ENCODE measurements at regions not wholly inside any gene's neighbourhood (a gene's known extent, or its start where the extent isn't known, plus 50 kb on each side); places are given as distances from the start of the nearest gene placed in this dataset.
"Not testable (repeated sequence)": the region's sequence is repeated elsewhere in the genome, so short reads cannot be mapped to it uniquely, and the experiment has no call there.

DNA sequence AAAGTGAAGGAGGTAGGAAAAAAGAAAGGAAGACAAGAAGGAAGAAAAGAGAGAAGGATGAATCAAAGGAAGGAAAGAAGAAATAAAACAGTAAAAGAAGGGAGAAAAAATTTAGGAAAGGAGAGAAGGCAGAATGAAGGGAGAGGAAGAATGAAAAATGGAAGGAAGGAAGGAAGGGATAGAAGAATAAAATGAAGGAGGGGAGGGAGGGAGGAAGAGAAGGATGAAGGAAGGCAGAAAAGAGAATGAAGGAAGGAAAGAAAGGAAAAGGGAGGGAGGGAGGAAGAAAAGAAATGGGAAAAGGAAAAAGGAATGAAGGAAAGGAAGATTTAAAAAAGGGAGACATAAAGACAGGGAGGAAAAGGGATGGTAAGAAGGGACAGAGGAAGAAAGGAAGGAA is 393.7 kb upstream of the GRM7 start:
- ATAC-seq (no peak), DNase-seq (no peak)
- H3K4me3 ChIP-seq: no peak overlapping the region
- intact Hi-C loops (cut with DNase I): no loop called here
- no peaks in the 10 kb centered on the region for H3K9me3 ChIP-seq
- TF ChIP-seq, protein P1, sequence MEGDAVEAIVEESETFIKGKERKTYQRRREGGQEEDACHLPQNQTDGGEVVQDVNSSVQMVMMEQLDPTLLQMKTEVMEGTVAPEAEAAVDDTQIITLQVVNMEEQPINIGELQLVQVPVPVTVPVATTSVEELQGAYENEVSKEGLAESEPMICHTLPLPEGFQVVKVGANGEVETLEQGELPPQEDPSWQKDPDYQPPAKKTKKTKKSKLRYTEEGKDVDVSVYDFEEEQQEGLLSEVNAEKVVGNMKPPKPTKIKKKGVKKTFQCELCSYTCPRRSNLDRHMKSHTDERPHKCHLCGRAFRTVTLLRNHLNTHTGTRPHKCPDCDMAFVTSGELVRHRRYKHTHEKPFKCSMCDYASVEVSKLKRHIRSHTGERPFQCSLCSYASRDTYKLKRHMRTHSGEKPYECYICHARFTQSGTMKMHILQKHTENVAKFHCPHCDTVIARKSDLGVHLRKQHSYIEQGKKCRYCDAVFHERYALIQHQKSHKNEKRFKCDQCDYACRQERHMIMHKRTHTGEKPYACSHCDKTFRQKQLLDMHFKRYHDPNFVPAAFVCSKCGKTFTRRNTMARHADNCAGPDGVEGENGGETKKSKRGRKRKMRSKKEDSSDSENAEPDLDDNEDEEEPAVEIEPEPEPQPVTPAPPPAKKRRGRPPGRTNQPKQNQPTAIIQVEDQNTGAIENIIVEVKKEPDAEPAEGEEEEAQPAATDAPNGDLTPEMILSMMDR (IDR thresholded peaks at IDR 0.05): no peak
- TF ChIP-seq POLR2A (IDR thresholded peaks at IDR 0.05): no peak
- H3K36me3 ChIP-seq: no peaks in the 10 kb centered on the region
- H3K27ac ChIP-seq: no peak overlapping the region
- H3K27me3 ChIP-seq: no peaks in the 10 kb centered on the region
- no peaks in the 10 kb centered on the region for H3K4me1 ChIP-seq

DNA sequence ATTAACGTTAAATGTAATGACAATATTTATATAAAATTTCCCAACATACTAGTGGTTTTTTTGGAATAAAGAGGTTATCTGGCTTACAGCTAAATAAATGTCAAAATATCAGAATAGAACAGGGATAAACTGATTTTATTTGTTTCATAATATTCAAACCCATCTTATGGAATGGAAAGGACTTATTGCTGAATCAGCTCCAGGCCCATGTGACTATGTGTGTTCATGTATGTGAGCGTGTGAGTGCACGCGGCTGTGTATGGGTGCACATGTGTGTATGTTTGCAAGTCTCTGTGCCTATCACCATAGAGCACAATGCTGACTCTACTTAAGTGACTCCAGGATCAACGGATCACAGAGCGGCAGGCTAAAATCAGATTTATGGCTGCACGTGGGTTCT is 392.3 kb upstream of the GRM7 start:
- Histone ChIP-seq H3K27me3 (no peaks in the 10 kb centered on the region), H3K4me1 (no peaks in the 10 kb centered on the region), H3K9me3 (no peaks in the 10 kb centered on the region), H3K4me3 (no peak overlapping the region), H3K36me3 (no peaks in the 10 kb centered on the region), H3K27ac (no peak overlapping the region)
- WGBS, 4 donors: 90 to 93% (median 91%) methylated on average over 7 of the region's 7 CpGs
- ATAC-seq: no peak
- intact Hi-C loops (cut with DNase I): no loop called here
- DNase-seq: peak in 1 of 5 donors; percentile 16
- TF ChIP-seq, protein P1 (IDR thresholded peaks at IDR 0.05): no peak
- TF ChIP-seq POLR2A (IDR thresholded peaks at IDR 0.05): no peak

DNA sequence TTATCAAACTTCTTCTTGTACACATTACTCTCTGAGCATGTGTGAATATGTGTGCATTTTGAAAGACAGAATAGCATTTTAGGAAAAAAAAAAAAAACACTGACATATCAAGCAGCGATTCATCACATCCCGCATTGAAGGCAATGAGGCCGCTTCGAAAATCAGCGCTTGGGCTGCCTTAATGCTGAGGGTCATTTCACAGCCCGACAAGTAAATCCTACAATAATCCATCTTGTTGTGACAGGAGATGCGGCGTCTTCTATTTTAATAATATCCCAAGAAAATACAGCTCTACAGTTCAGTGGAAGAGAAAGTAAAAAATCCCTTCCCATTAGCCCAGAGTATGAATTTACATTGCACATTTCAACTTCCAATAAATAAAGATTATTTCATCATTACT is 389.2 kb upstream of the GRM7 start:
- no peak for TF ChIP-seq POLR2A (IDR thresholded peaks at IDR 0.05)
- TF ChIP-seq, protein P1 (IDR thresholded peaks at IDR 0.05): no peak
- intact Hi-C loops (cut with DNase I): no loop called here
- 65 to 92% (median 84%) methylated on average over 8 of the region's 8 CpGs for WGBS, 4 donors

DNA sequence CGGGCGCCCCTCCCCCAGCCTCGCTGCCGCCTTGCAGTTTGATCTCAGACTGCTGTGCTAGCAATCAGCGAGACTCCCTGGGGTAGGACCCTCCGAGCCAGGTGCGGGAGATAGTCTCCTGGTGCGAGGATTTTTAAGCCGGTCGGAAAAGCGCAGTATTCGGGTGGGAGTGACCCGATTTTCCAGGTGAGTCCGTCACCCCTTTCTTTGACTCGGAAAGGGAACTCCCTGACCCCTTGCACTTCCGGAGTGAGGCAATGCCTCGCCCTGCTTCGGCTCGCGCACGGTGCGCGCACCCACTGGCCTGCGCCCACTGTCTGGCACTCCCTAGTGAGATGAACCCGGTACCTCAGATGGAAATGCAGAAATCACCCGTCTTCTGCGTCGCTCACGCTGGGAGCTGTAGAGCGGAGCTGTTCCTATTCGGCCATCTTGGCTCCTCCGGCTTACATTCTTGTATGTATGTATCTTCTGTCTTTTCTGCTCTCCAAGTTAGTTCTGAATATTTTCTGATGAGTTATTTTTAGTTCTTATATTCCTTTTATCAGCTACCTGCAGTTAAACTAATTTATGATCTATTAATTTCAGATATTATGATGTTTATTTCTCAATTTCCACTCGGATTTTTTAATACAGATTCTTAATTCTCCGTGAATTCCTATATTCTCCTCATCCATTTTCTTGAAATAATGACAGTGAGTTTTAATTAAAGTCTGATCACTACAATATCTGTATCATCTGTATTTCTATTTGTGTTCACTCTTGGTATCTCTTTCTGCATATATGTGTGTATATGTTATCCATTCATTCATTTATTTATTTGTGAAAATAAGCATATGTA is 370.2 kb upstream of the GRM7 start:
- intact Hi-C loops (cut with DNase I): loop anchor here in 1 of 10 donors (1.0 kb wide), 1 partner anchor 11 kb away; no protein-coding TSS in a partner anchor
- WGBS, 4 donors: 82 to 88% (median 85%) methylated on average over 18 to 34 of the region's 34 CpGs
- H3K4me1 ChIP-seq, H3K9me3 ChIP-seq, H3K27ac ChIP-seq, H3K4me3 ChIP-seq, H3K27me3 ChIP-seq, ATAC-seq, H3K36me3 ChIP-seq, DNase-seq: not testable (repeated sequence)

More for the DNA sequence above, 389.2 kb upstream of the GRM7 start:
- DNase-seq: no peak
- no peak for ATAC-seq
- Histone ChIP-seq H3K9me3 (no peaks in the 10 kb centered on the region), H3K4me1 (no peaks in the 10 kb centered on the region), H3K27me3 (no peaks in the 10 kb centered on the region), H3K4me3 (no peak overlapping the region), H3K36me3 (no peaks in the 10 kb centered on the region), H3K27ac (no peak overlapping the region)
